AG08396 (cell line): ENCODE measurements at regions not wholly inside any gene's neighbourhood (a gene's known extent, or its start where the extent isn't known, plus 50 kb on each side); places are given as distances from the start of the nearest gene placed in this dataset.
A peak's percentile ranks its signal among the peaks of the same experiment; 100 is the strongest.
"Not testable (repeated sequence)": the region's sequence is repeated elsewhere in the genome, so short reads cannot be mapped to it uniquely, and the experiment has no call there.

ENCODE experiments used
- DNase-seq: peaks from one replicate; pipeline ENCODE4 v3.0.0; 2012; ENCODE audit warnings: low spot score, mixed read lengths

DNA sequence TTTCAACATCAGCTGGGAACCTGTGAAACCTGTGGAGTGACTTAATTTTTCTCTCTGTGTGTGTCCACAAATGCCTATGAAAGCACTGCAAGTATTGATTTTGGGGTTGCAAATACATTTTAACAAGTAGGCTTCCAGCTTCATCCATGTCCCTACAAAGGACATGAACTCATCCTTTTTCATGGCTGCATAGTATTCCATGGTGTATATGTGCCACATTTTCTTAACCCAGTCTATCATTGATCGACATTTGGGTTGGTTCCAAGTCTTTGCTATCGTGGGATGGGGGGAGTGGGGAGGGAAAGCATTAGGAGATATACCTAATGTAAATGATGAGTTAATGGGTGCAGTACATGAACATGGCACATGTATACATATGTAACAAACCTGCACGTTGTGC is 711.3 kb downstream of the LTN1 start:
- DNase-seq = not testable (repeated sequence)

- DNase-seq = no peak
These were observed 712.1 kb downstream of the LTN1 start for GRCh38 chr21:28280611-28281010.

GRCh38 chr21:28277324-28277723 is 715.4 kb downstream of the LTN1 start:
- DNase-seq = no peak

GRCh38 chr21:28272272-28272992 is 720.2 kb downstream of the LTN1 start:
- no peak for DNase-seq

DNA sequence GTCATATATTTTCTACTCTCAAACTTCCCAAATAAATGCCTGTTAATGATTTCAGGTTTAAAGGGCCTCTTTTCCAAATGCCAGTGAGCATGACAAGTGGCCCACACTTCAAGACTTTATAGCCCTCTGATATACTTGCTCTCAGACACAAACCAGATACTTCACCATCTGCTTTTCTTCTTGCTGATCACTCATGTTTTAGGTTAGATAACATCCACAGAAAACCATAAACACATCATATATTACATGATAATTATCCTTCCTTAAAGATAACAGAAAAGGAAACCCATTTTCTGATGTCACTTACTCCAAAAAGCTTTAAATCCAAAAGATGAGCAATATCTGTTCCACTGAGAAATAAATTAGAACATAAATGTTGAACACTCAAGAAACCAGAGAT is 723.5 kb downstream of the LTN1 start:
- DNase-seq = no peak

DNA sequence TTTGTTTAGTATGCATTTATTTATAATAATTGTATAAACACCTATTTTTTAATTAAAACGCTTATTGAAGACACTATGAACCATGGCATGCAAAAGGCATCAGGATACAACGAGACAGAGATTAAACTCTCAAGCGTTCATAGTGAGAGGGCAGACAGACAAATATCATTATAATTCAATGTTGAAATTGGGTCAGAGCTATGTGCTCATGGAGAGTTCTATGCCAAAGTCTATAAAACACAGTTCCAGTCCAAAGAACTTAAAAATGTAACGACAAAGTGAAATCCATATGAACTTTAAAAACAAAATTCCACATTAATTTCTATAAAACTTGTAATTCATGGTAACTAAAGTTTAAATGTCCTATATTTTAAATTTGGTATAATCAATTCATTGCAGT is 724.0 kb downstream of the LTN1 start:
- no peak for DNase-seq

GRCh38 chr21:28267449-28267848 is 725.2 kb downstream of the LTN1 start:
- no peak for DNase-seq

- no peak for DNase-seq
These were observed 726.6 kb downstream of the LTN1 start for GRCh38 chr21:28266061-28266460.

DNA sequence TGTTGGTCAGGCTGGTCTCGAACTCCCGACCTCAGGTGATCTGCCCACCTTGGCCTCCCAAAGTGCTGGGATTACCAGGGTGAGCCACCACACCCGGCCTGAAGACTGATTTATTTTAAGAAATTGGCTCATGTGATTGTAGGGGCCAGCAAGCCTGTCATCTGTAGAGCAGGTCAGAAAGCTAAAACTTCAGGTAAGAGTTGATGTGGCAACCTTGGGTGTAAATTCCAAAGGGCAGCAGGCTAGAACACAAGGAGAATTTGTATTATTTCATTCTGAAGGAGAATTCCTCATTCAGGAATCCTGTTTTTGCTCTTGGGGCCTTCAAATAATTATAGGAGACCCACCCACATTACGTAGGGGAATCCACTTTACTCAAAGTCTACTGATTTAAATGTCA is 728.7 kb downstream of the LTN1 start:
- DNase-seq = no peak

DNA sequence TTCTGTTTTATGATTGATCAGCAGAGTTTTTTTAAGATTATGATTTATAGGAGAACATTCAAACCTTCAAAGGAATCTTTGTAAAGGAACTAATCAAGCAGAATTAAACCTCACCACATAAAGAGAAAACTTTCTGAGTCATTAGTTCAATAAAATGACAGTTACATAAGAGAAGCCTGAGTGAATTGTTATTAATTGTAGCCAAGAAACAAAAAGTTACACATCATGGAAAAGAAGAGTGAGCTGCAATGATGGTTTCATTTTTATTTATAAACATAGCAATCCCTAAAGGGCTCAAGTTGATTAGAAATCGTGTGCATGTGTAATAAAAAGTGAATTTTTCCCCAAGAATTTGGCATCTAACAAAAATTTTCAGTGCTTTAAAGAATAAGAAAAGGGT is 731.4 kb downstream of the LTN1 start:
- DNase-seq = no peak

- DNase-seq = no peak
These were observed 735.4 kb downstream of the LTN1 start for GRCh38 chr21:28257276-28257675.

GRCh38 chr21:28256837-28257236 is 735.8 kb downstream of the LTN1 start:
- no peak for DNase-seq

GRCh38 chr21:28256420-28256831 is 736.3 kb downstream of the LTN1 start:
- peak; percentile 16 for DNase-seq

DNA sequence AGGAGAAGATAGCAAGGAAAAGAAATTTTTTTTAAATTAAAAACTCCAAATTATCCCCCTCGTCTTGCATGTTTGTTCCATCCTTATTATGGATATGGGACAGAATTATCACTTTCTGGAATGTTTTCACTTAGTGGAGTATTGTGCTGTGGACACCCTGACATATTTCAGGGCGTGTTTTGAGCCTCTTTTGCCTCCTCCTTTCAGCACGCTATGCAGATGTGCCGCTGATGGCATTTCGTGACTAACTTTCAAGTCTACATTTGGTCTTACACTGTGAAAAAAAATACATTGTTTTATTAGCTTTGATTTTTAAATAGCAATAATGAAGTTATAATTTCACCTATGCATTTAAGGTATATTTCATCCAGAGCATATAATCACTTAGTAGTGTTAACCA is 738.7 kb downstream of the LTN1 start:
- no peak for DNase-seq

DNA sequence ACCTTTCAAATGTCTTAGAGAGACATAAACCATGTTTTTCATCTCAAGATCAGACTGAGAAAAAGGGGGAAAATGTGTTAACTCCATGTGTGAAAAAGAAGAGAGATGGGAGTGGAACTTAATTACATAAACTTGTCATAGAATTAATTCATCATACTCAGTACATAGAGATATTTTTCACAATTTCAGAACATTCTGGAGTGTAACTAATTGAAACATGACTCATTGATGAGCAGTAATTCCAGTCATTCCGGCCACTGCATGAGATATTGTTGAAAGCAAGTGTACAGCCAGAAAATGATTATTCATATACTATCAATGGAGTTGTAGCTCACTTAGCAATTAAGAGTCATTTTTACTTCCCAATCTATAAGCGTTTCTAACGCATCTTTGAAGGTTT is 739.3 kb downstream of the LTN1 start:
- peak; percentile 15 for DNase-seq

GRCh38 chr21:28252928-28253327 is 739.7 kb downstream of the LTN1 start:
- DNase-seq = no peak

DNA sequence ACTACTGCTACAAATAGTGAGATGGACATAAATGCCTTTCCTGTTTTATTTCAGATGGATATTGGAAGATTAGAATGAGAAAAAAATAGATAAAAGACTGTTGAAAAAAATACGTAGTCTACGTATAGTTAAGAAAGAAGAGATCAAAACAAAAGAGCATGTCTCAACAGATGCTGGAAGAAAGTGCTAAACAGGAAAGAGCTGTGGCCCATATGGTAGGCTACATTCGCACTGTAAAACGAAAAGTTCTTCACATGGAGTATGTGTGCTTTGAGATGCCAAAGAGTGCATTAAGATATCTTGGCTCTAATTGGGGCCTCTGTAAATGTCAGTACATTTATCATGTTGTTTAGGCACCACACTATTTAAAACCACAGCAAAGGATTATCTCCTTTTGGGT is 741.7 kb downstream of the LTN1 start:
- DNase-seq = no peak

DNA sequence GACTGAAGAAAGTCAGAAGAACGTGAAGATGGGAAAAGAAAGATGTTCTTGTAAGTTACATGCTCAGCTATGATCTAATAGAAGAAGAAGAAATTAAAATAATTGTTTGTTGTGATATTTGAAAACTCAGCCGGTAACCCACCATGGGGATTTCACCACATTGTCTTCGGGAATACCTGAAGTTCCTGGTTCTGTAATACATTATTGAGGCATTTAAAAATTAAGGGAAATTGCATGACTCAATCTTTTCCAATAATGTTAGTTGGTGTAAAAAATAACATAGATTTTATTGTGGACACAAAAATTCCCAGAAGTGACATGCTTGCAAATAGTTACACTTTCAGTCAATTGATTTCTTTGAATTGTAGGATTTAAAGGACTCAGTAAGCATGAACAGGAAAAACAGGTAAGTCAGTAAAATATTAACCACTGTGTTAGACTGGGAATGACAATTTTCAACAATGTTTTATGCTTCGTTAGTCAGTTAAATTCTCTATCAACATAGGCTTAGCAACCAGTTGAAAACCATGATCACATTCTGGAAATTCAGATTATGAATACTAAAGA is 745.1 kb downstream of the LTN1 start:
- DNase-seq = no peak

GRCh38 chr21:28240586-28240985 is 752.1 kb downstream of the LTN1 start:
- DNase-seq = peak; percentile 20

- no peak for DNase-seq
These were observed 753.3 kb downstream of the LTN1 start for GRCh38 chr21:28239340-28239739.

- DNase-seq = no peak
These were observed 755.0 kb downstream of the LTN1 start for GRCh38 chr21:28237661-28238060.

- no peak for DNase-seq
These were observed 757.3 kb downstream of the LTN1 start for GRCh38 chr21:28235169-28235895.

- no peak for DNase-seq
These were observed 758.4 kb downstream of the LTN1 start for GRCh38 chr21:28234326-28234725.
